GM13976 (cell line): ENCODE measurements at regions not wholly inside any gene's neighbourhood (a gene's known extent, or its start where the extent isn't known, plus 50 kb on each side); places are given as distances from the start of the nearest gene placed in this dataset.
"Not testable (repeated sequence)": the region's sequence is repeated elsewhere in the genome, so short reads cannot be mapped to it uniquely, and the experiment has no call there.

Source experiments
- DNase-seq: peaks from one replicate; pipeline ENCODE4 v3.0.0; 2012; ENCODE audit warnings: low spot score
- in situ Hi-C: fragments of 300-500 bp; cut with MboI; formaldehyde crosslinking; loops from one replicate; pipeline ENCODE4 v1.12.0; 2022; ENCODE audit warnings: low sequenced_read_pairs, mixed read lengths, inconsistent platforms; ENCODE audit not compliant: unreplicated experiment
- TF ChIP-seq, protein P1 (sequence below): IDR thresholded peaks from 2 replicates; pipeline ENCODE4 v1.5.1; 2012; ENCODE audit warnings: borderline replicate concordance, mild to moderate bottlenecking; ENCODE audit not compliant: insufficient read depth; ENCODE audit errors: extremely low read depth, missing control alignments, control extremely low read depth

GRCh38 chr13:82196087-82196486 is 1686.2 kb downstream of the SLITRK1 start:
- DNase-seq: no peak
- in situ Hi-C loops: no loop called here
- TF ChIP-seq, protein P1, sequence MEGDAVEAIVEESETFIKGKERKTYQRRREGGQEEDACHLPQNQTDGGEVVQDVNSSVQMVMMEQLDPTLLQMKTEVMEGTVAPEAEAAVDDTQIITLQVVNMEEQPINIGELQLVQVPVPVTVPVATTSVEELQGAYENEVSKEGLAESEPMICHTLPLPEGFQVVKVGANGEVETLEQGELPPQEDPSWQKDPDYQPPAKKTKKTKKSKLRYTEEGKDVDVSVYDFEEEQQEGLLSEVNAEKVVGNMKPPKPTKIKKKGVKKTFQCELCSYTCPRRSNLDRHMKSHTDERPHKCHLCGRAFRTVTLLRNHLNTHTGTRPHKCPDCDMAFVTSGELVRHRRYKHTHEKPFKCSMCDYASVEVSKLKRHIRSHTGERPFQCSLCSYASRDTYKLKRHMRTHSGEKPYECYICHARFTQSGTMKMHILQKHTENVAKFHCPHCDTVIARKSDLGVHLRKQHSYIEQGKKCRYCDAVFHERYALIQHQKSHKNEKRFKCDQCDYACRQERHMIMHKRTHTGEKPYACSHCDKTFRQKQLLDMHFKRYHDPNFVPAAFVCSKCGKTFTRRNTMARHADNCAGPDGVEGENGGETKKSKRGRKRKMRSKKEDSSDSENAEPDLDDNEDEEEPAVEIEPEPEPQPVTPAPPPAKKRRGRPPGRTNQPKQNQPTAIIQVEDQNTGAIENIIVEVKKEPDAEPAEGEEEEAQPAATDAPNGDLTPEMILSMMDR: no peak

GRCh38 chr13:82187227-82187626 is 1695.0 kb downstream of the SLITRK1 start:
- DNase-seq: no peak

GRCh38 chr13:82176751-82177150 is 1705.5 kb downstream of the SLITRK1 start:
- TF ChIP-seq, protein P1: no peak
- DNase-seq: no peak
- in situ Hi-C loops: no loop called here

More at GRCh38 chr13:82187227-82187626, 1695.0 kb downstream of the SLITRK1 start:
- TF ChIP-seq, protein P1: no peak
- in situ Hi-C loops: no loop called here

- TF ChIP-seq, protein P1: no peak
- no peak for DNase-seq
- in situ Hi-C loops: no loop called here
These were observed 1716.7 kb downstream of the SLITRK1 start for GRCh38 chr13:82165396-82166174.

DNA sequence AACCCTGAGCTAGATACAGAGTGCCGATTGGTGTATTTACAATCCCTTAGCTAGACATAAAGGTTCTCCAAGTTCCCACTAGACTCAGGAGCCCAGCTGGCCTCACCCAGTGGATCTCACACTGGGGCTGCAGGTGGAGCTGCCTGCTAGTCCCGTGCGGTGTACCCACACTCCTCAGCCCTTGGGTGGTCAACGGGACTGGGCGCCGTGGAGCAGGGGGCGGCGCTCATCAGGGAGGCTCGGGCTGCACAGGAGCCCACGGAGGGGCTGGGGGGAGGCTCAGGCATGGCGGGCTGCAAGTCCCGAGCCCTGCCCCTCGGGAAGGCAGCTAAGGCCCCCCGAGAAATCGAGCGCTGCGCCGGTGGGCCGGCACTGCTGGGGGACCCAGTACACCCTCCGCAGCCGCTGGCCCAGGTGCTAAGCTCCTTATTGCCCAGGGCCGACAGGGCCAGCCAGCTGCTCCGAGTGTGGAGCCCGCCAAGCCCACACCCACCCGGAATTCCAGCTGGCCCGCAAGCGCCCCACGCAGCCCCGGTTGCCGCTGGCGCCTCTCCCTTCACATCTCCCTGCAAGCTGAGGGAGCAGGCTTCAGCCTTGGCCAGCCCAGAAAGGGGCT is 1717.4 kb downstream of the SLITRK1 start:
- DNase-seq, in situ Hi-C loops: not testable (repeated sequence)

DNA sequence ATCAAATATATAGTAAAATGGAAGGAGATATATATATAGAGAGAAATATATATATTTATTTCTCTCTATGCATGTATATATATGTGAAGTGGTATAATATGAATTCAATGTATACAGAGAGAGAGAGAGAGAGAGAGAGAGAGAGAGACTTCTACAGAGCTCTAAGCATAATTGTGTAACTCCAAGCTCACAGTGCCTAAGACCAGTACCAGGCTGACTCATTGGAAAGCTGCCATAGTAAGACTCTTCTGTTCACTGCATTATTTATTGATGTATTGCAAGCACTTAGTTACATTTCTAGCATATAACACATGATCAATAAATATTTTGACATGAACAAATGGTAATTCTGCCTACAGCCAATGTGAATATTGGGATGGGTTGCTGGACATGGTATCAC is 1734.7 kb downstream of the SLITRK1 start:
- TF ChIP-seq, protein P1: no peak
- no peak for DNase-seq
- in situ Hi-C loops: no loop called here

DNA sequence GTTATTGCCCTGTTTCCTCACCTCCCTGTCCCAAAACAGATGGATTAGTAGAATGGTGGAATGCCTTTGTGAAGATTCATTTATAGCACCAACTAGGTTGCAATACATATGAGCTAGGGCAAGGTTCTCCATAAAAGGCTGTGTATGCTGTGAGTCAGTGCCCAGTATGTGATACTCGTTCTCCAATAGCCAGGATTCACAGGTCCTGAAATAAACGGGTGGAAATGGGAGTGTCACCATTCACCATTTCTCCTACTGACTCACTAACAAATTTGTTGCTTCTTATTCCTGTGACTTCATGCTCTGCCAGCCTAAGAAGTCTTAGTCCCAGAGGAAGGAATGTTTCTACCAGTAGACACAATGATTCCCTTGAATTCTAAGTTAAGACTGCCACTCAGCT is 1745.4 kb downstream of the SLITRK1 start:
- in situ Hi-C loops: no loop called here
- TF ChIP-seq, protein P1: no peak
- no peak for DNase-seq
